OCI-LY3 (cell line): ENCODE measurements at regions not wholly inside any gene's neighbourhood (a gene's known extent, or its start where the extent isn't known, plus 50 kb on each side); places are given as distances from the start of the nearest gene placed in this dataset.

Source experiments
- CTCF ChIP-seq: fragments of 200-600, 300-600 bp; sonication (generic); IDR thresholded peaks from 2 replicates; pipeline ENCODE4 v1.5.1; 2014; ENCODE audit warnings: antibody characterized with exemption, low read length, low read depth
- EZH2phosphoT487 ChIP-seq: fragments of 200-600 bp; shearing (Covaris generic); IDR thresholded peaks from 2 replicates; pipeline ENCODE4 v1.6.1; 2018; ENCODE audit warnings: antibody characterized with exemption, mixed run types, low read depth

DNA sequence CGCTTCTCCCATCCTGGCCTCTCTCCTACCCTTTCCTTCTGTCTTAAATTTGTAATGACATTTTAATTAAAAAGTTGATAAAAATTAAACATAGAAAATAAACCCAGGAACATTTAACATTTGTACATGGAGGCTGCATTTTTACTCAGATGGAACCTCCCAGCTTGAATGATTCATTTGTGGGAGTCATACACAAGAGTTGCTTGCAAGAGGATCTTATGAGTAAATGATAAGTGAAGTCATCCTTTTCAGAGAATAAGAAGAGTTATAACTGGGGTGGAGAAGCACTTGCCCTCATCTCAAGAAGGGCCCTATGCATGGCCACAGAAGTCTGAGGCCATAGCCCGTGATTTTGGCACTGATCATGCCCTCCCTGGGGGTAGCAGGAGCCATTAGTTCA lies 482.9 kb upstream of the BOD1L1 start:
- TF ChIP-seq CTCF (no peak), EZH2phosphoT487 (no peak)
